LNCAP (cell line): ENCODE measurements at regions not wholly inside any gene's neighbourhood (a gene's known extent, or its start where the extent isn't known, plus 50 kb on each side); places are given as distances from the start of the nearest gene placed in this dataset.

Experiments
- CTCF ChIP-seq: fragments of 450-650 bp; IDR thresholded peaks from 2 replicates; pipeline ENCODE4 v1.5.1; 2017; ENCODE audit warnings: mild to moderate bottlenecking

- TF ChIP-seq CTCF = no peak
Measured at GRCh38 chr1:101408212-101409042, 171.6 kb downstream of the S1PR1 start.

- no peak for TF ChIP-seq CTCF
Measured at GRCh38 chr1:101409102-101409501, 172.3 kb downstream of the S1PR1 start.

GRCh38 chr1:101410048-101410878 lies 173.4 kb downstream of the S1PR1 start:
- no peak for TF ChIP-seq CTCF

- TF ChIP-seq CTCF = no peak
Measured at GRCh38 chr1:101420406-101420805, 183.6 kb downstream of the S1PR1 start.

- no peak for TF ChIP-seq CTCF
Measured at GRCh38 chr1:101428562-101428961, 191.7 kb downstream of the S1PR1 start.

GRCh38 chr1:101431956-101432510 lies 195.2 kb downstream of the S1PR1 start:
- TF ChIP-seq CTCF = no peak

- TF ChIP-seq CTCF = no peak
Measured at GRCh38 chr1:101435831-101436511, 199.2 kb downstream of the S1PR1 start.
